Medulla oblongata (tissue), 1 donor: ENCODE measurements at regions not wholly inside any gene's neighbourhood (a gene's known extent, or its start where the extent isn't known, plus 50 kb on each side); places are given as distances from the start of the nearest gene placed in this dataset.
"Not testable (repeated sequence)": the region's sequence is repeated elsewhere in the genome, so short reads cannot be mapped to it uniquely, and the experiment has no call there.

Experiments used
- DNase-seq: peaks from one replicate; pipeline ENCODE4 v3.0.0-alpha.2; 2015; ENCODE audit errors: extremely low spot score

- not testable (repeated sequence) for DNase-seq
Measured at GRCh38 chr15:30195355-30196008, 60.6 kb downstream of the GOLGA8T start.

- peak; percentile 1 for DNase-seq
Measured at GRCh38 chr15:30196009-30196375, 61.1 kb downstream of the GOLGA8T start.

- not testable (repeated sequence) for DNase-seq
Measured at GRCh38 chr15:30196769-30197168, 61.9 kb downstream of the GOLGA8T start.

- not testable (repeated sequence) for DNase-seq
Measured at GRCh38 chr15:30201517-30201916, 66.7 kb downstream of the GOLGA8T start.

GRCh38 chr15:30213733-30214132, 78.9 kb downstream of the GOLGA8T start:
- DNase-seq: not testable (repeated sequence)

GRCh38 chr15:30221803-30222202, 87.0 kb downstream of the GOLGA8T start:
- DNase-seq: not testable (repeated sequence)

GRCh38 chr15:30222798-30223591, 88.1 kb downstream of the GOLGA8T start:
- DNase-seq: not testable (repeated sequence)

GRCh38 chr15:30225233-30225891, 90.5 kb downstream of the GOLGA8T start:
- DNase-seq: not testable (repeated sequence)

GRCh38 chr15:30261432-30262141, 126.7 kb downstream of the GOLGA8T start:
- peak; percentile 1 for DNase-seq

GRCh38 chr15:30262142-30262460, 127.2 kb downstream of the GOLGA8T start:
- DNase-seq: not testable (repeated sequence)

GRCh38 chr15:30264000-30264399, 129.1 kb downstream of the GOLGA8T start:
- not testable (repeated sequence) for DNase-seq

GRCh38 chr15:30295150-30295844, 98.0 kb downstream of the CHRFAM7A start:
- DNase-seq: not testable (repeated sequence)

GRCh38 chr15:30303968-30304367, 89.4 kb downstream of the CHRFAM7A start:
- DNase-seq: not testable (repeated sequence)
